ENCODE measurements at regions not wholly inside any gene's neighbourhood (a gene's known extent, or its start where the extent isn't known, plus 50 kb on each side); places are given as distances from the start of the nearest gene placed in this dataset.

DNA sequence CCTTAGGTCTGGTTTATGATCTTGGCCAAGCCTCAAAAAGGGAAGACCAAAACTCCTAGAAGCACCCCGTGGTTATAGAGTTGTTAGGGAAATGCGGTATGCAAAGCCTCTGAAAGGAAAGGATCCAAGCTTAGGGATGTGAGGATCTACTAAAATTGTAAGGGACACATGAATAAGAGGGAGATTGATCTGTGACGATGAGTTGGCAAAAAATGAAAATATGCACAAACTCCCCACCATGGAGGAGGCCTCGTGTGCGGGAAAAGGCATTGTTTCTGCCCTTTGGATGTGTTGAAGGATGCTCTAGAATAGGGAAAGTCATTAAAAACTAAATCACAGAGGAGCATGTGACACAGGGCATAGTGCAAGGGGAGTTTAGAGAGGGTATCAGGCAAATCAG, 88.7 kb upstream of the UBL3 start (continued):
- TF ChIP-seq, protein P1, sequence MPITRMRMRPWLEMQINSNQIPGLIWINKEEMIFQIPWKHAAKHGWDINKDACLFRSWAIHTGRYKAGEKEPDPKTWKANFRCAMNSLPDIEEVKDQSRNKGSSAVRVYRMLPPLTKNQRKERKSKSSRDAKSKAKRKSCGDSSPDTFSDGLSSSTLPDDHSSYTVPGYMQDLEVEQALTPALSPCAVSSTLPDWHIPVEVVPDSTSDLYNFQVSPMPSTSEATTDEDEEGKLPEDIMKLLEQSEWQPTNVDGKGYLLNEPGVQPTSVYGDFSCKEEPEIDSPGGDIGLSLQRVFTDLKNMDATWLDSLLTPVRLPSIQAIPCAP (CRISPR knock-in tag; IDR thresholded peaks at IDR 0.05), result no peak
- TF ChIP-seq NR1H2 (CRISPR knock-in tag; IDR thresholded peaks at IDR 0.05) (no peak), CBFB (CRISPR knock-in tag; IDR thresholded peaks at IDR 0.05; ENCODE audit: low read depth) (no peak)

DNA sequence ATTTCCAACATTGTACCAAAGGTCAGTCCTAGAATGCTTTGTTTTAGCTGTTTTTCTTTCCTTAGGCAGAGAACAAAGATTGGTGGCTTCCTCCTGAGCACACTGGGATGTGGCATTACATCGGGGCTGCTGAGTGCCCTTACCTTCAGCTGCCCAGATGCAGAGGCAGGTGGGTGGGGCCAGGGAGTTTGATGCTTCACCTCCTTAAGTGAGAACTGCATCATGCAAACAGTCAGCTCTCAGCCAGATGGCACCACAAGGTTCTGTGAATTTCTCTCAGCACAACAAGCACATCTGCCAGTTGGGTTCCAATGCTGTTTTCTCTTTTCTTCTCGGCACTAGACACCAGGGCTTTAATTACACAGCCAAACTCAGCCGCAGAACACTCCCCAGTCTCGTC, 87.4 kb upstream of the UBL3 start:
- H3K4me3 Mint-ChIP-seq, result no peak overlapping the region
- H3K9me3 Mint-ChIP-seq, result 0 out of 2 replicates have a peak, but pooled peaks cover 4% of the 10 kb centered on the region
- H3K27me3 Mint-ChIP-seq (ENCODE audit: low read depth), result peaks cover 56% of the 10 kb centered on the region
- ATAC-seq (peak; percentile 46), DNase-seq (ENCODE audit: low spot score) (no peak)
- CTCF ChIA-PET, result interaction anchor here (0.7 to 2.7 kb wide), 5 partner anchors 14 to 177 kb away, joined by 3 to 8 read pairs (median 3); no protein-coding TSS in a partner anchor
- POLR2A ChIA-PET, result interaction anchor here (0.5 kb wide), 1 partner anchor 386 kb away, joined by 3 read pairs; no protein-coding TSS in a partner anchor
- TF ChIP-seq ZNF671 (CRISPR knock-in tag; IDR thresholded peaks at IDR 0.05), result no peak
- TF ChIP-seq CBFB (CRISPR knock-in tag; IDR thresholded peaks at IDR 0.05; ENCODE audit: low read depth), result no peak
- no peak for TF ChIP-seq CREM (CRISPR knock-in tag; IDR thresholded peaks at IDR 0.05)
- no peak overlapping the region for H3K27ac Mint-ChIP-seq
- no peaks in the 10 kb centered on the region for H3K36me3 Mint-ChIP-seq
- peaks cover 45% of the 10 kb centered on the region for H3K4me1 Mint-ChIP-seq

DNA sequence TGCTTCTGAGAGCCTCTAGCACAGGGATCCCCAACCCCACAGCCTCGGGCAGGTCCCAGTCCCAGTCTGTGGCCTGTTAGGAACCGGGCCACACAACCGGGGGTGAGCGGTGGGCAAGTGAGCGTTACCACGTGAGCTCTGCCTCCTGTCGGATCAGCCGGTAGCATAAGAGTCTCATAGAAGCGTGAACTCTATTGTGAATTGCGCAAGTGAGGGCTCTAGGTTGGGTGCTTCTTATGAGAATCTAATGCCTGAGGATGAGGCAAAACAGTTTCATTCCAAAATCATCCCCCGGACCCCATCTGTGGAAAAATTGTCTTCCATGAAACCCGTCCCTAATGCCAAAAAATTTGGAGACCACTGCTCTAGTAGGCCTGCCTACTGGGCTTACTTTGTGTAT, 87.0 kb upstream of the UBL3 start:
- Mint-ChIP-seq H3K27me3 (ENCODE audit: low read depth) (peaks cover 51% of the 10 kb centered on the region), H3K27ac (no peak overlapping the region), H3K4me3 (no peak overlapping the region), H3K9me3 (no peaks in the 10 kb centered on the region), H3K4me1 (peaks cover 40% of the 10 kb centered on the region), H3K36me3 (no peaks in the 10 kb centered on the region)
- ATAC-seq (no peak), DNase-seq (ENCODE audit: low spot score) (no peak)
- TF ChIP-seq, protein P2, sequence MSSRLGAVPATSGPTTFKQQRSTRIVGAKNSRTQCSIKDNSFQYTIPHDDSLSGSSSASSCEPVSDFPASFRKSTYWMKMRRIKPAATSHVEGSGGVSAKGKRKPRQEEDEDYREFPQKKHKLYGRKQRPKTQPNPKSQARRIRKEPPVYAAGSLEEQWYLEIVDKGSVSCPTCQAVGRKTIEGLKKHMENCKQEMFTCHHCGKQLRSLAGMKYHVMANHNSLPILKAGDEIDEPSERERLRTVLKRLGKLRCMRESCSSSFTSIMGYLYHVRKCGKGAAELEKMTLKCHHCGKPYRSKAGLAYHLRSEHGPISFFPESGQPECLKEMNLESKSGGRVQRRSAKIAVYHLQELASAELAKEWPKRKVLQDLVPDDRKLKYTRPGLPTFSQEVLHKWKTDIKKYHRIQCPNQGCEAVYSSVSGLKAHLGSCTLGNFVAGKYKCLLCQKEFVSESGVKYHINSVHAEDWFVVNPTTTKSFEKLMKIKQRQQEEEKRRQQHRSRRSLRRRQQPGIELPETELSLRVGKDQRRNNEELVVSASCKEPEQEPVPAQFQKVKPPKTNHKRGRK (CRISPR knock-in tag; IDR thresholded peaks at IDR 0.05; ENCODE audit: borderline replicate concordance), result no peak
- ChIA-PET CTCF (interaction anchor here (0.7 to 2.7 kb wide), 6 partner anchors 13 to 178 kb away, joined by 3 to 8 read pairs (median 3); no protein-coding TSS in a partner anchor), POLR2A (interaction anchor here (0.5 kb wide), 1 partner anchor 387 kb away, joined by 3 read pairs; no protein-coding TSS in a partner anchor)

DNA sequence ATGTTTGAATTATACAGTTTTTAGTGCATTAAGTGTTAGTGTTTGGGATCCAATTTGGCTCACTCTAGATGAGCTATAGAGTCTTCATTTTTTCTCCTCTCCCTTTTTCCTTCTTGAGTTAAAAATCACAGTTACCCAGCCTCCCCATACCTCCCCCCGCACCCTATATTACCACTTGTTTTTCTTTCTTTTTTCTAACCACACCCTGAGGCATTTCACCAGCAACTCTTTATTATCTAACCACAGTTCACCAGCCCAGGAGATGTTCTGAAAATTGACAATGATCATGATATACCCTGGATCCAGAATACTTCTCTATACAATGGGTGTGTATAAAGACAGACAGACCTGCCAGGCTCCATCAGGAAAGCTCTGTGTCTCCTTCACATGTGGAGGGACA, 86.5 kb upstream of the UBL3 start:
- Mint-ChIP-seq H3K9me3 (peaks cover 2% of the 10 kb centered on the region; the same call in 1 of the 2 replicates), H3K27me3 (ENCODE audit: low read depth) (peaks cover 47% of the 10 kb centered on the region), H3K36me3 (no peaks in the 10 kb centered on the region), H3K27ac (no peak overlapping the region), H3K4me1 (peaks cover 36% of the 10 kb centered on the region), H3K4me3 (no peak overlapping the region)
- DNase-seq (ENCODE audit: low spot score) (no peak), ATAC-seq (no peak)
- ChIA-PET CTCF (interaction anchor here (1.4 to 2.7 kb wide), 6 partner anchors 13 to 178 kb away, joined by 3 to 24 read pairs (median 4); no protein-coding TSS in a partner anchor), POLR2A (no interaction called here)
- TF ChIP-seq, protein P1 (CRISPR knock-in tag; IDR thresholded peaks at IDR 0.05), result no peak
- TF ChIP-seq HMGA2 (CRISPR knock-in tag; IDR thresholded peaks at IDR 0.05) (no peak), ZNF138 (CRISPR knock-in tag; conservative IDR thresholded peaks at IDR 0.05) (no peak), SOX15 (CRISPR knock-in tag; IDR thresholded peaks at IDR 0.05) (no peak), TP53 (CRISPR knock-in tag; IDR thresholded peaks at IDR 0.05) (no peak), NR3C1 (CRISPR knock-in tag; conservative IDR thresholded peaks at IDR 0.05; ENCODE audit: low read depth) (no peak), KAT7 (CRISPR knock-in tag; IDR thresholded peaks at IDR 0.05; ENCODE audit: borderline replicate concordance) (no peak), TEAD1 (CRISPR knock-in tag; IDR thresholded peaks at IDR 0.05) (no peak)
- TF ChIP-seq, protein P3, sequence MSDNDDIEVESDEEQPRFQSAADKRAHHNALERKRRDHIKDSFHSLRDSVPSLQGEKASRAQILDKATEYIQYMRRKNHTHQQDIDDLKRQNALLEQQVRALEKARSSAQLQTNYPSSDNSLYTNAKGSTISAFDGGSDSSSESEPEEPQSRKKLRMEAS (CRISPR knock-in tag; IDR thresholded peaks at IDR 0.05), result no peak
- TF ChIP-seq, protein P4, sequence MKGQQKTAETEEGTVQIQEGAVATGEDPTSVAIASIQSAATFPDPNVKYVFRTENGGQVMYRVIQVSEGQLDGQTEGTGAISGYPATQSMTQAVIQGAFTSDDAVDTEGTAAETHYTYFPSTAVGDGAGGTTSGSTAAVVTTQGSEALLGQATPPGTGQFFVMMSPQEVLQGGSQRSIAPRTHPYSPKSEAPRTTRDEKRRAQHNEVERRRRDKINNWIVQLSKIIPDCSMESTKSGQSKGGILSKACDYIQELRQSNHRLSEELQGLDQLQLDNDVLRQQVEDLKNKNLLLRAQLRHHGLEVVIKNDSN (CRISPR knock-in tag; IDR thresholded peaks at IDR 0.05), result no peak
- TF ChIP-seq, protein P5, sequence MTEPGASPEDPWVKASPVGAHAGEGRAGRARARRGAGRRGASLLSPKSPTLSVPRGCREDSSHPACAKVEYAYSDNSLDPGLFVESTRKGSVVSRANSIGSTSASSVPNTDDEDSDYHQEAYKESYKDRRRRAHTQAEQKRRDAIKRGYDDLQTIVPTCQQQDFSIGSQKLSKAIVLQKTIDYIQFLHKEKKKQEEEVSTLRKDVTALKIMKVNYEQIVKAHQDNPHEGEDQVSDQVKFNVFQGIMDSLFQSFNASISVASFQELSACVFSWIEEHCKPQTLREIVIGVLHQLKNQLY (CRISPR knock-in tag; IDR thresholded peaks at IDR 0.05), result no peak
- TF ChIP-seq, protein P6, sequence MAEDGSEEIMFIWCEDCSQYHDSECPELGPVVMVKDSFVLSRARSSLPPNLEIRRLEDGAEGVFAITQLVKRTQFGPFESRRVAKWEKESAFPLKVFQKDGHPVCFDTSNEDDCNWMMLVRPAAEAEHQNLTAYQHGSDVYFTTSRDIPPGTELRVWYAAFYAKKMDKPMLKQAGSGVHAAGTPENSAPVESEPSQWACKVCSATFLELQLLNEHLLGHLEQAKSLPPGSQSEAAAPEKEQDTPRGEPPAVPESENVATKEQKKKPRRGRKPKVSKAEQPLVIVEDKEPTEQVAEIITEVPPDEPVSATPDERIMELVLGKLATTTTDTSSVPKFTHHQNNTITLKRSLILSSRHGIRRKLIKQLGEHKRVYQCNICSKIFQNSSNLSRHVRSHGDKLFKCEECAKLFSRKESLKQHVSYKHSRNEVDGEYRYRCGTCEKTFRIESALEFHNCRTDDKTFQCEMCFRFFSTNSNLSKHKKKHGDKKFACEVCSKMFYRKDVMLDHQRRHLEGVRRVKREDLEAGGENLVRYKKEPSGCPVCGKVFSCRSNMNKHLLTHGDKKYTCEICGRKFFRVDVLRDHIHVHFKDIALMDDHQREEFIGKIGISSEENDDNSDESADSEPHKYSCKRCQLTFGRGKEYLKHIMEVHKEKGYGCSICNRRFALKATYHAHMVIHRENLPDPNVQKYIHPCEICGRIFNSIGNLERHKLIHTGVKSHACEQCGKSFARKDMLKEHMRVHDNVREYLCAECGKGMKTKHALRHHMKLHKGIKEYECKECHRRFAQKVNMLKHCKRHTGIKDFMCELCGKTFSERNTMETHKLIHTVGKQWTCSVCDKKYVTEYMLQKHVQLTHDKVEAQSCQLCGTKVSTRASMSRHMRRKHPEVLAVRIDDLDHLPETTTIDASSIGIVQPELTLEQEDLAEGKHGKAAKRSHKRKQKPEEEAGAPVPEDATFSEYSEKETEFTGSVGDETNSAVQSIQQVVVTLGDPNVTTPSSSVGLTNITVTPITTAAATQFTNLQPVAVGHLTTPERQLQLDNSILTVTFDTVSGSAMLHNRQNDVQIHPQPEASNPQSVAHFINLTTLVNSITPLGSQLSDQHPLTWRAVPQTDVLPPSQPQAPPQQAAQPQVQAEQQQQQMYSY (CRISPR knock-in tag; IDR thresholded peaks at IDR 0.05), result no peak
